ENCODE measurements at regions not wholly inside any gene's neighbourhood (a gene's known extent, or its start where the extent isn't known, plus 50 kb on each side); places are given as distances from the start of the nearest gene placed in this dataset.
"Not testable (repeated sequence)": the region's sequence is repeated elsewhere in the genome, so short reads cannot be mapped to it uniquely, and the experiment has no call there.

DNA sequence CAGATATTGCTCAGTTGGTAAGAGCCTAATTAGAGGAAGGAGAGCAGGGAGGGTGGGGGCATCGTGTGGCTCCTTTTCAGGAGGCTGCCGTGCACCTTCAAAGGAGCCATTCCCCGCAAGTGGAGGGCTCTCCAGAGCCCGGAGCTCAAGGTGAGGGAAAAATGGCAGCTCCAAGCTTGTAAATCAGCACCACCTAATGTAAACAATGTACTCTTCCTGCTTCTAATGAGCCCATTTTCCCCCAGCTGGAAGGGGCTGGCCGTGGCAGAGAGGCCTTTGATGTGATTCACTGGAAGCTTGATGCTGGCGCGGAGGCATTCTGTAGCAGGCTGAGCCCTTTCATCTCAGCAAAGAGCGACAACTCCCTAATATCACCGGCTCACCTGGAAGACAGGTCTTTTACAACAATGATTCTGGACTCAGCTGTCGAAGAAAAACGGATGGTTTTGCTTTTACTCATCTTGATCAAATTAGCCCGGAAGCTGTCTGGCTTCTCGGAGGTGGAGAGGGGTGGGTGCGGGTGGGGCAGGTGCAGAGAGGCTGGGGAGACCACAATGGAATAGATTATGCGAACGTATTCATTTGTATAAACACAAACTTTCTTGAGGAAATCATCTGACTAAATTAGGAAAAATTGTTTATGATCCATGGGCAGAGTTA is 112.5 kb downstream of the RRAGC start:
- DNase-seq = no peak

DNA sequence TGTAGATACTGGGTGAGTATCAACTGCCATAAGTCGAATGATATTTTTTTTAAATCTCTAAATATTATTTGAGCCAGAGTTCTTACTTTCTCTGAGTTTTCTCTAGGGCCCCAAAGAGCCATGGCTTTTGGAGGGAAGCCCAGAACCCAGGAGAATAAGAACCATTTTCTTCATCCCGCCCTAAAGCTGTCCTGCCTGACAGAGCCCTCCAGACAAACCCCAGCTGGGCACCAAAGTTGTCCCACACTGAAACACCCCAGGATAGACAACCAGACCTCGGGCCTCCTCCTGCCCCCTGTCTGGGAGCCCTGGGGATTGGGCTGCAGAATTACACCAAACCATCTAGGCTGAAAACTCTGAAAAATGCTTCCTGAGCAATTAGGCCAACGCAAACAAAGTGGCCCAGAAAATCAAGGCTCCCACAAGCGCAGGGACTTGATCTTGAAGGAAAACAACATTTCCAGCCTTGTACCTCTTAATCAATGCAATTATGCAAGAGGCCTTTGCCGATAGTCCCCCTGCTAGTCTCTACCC is 113.1 kb downstream of the RRAGC start:
- no peak for DNase-seq

DNA sequence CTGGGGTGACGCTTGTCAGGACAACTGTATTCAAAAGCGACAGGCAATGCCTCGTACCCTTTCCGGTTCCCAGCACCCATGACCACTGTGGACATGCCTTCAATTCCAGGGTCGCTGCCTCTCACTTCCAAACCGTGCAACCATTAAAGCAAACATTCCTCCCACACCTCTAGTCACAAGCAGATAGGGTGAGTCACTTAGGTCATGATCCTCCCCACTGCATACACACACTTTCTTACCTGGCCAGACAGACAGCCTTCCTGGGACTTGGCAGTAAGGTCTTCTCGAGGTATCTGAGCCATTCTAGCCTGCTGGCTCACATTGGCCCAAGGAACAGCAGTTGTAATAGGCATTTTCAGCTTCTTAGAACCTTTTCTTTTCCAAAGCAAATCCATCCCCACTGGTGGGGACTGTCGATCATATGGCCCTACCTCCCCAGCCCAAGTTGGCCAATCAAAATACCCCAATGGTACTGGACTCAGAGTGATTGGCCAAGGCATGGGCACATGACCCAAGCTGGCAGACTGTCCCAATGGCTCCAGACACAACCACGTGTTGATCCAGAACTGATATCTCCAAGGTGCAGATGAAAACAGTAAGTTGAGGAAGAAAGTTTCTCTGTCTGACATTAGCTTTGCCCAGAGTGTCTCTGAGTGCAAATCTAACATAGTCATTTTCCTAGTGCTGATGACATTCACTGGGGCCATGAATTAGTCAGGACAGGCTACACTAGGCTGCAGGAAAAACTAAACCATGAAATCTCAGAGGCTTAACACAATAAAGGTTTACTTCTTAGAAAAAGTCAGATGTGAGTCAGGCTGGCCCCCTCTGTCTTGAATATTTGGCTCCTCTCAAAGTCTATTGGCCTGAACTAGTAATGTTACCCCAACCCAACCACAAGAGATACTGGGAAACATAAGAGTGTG is 113.8 kb downstream of the RRAGC start:
- DNase-seq = no peak

DNA sequence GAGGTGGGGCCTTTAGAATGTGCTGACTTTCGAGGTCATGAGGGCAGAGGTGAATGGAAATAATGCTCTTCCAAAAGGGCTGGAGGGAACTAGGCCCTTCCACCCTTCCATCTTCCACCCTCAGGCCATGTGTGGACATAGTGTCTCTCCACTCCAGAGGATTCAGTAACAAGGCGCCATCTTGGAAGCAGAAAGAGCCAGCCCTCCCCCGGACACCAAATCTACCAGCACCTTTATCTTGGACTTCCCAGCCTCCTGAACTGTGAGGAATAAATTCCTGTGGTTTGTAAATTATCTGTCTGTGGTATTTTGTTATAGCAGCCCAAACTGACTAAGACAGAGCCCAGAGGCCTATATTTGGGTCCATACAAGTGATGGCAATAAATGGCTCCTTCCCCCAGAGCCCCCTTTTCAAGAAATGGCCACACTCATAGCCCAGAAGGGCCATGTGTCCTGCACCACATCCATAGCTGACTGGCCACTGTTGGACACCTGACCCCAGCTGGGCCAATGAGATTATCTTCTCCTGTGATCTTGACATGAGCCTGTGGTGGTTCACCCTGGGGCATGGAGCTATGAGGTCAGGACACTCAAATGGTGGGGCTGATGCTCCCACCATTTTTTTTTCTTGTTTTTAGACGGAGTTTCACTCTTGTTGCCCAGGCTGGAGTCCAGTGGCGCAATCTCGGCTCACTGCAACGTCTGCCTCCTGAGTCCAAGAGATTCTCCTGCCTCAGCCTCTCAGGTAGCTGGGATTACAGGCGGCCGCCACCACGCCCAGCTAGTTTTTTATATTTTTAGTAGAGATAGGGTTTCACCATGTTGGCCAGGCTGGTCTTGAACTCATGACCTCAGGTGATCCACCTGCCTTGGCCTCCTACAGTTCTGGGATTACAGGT is 114.9 kb downstream of the RRAGC start:
- DNase-seq = no peak

DNA sequence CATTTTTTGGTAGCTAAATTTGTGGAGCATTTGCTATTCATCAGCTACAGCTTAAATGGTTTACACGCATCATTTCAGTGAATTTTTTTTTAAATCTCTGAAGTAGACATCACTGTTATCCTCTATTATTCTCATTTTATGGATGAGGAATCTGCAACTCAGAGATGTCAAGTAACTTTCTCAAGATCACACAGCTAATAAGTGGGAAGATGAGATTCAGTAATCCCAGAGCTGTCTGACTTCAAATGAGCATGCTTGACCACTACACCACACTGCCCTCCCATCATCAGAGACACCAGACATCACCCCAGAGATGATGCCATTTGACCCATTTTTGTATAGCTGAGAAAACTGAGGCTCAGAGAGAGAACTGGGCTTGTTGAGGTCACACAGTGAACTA is 116.4 kb downstream of the RRAGC start:
- DNase-seq = no peak

DNA sequence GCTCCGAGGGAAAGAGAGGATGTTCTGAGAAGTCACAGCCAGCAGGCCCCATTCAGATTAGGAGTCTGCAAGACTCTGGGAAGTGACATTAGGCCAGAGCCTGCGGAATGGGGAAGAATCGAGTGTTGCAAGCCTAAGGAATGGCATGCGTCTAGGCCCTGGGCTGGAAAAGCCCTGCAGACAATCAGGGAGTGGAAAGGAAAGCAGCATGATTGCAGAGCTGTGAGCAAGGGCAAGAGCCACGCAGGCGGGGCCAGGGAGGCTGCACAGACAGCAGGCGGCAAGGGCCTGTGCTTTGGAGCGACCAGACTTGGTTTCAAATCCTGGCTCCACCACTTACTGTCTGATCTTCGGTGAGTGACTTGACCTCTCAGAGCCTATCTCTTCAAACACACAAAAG is 118.2 kb downstream of the RRAGC start:
- no peak for DNase-seq

DNA sequence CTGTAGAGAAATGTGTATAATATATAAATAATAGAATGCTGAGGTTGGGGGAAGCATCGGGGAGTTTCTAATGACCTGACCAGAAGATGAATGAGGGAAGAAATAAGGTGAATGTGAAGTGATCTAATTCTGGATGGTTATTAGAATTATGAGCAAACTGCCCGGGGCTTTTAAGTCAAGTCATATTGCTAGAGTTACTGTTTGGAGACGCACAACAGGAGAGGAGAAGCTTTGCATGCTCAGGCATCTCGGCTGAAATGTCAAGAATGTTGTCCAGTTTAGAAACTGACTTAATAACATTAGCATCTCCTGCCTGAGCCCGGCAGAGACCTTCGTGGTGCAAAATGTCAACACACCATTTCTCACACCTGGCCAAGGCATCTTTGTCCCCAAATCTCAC is 119.1 kb downstream of the RRAGC start:
- no peak for DNase-seq

DNA sequence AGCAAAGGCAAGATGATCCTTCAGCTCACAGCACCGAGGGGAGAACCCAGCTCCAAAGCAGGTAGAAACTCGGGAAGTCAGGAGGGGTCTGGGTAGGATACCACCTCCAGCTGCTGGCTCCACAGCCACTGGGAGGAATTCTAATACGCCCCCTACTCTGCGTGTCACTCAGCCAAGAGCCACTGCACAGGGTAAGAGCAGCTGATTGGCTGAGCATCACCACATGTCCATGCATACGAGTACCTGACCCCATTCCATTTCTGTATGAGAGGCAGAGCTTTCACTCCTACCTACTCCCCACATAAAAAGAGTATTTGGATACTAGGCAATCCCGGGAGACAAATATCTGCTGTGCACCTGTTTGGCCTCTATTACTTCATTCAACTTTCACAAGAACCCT is 121.4 kb downstream of the RRAGC start:
- DNase-seq = no peak

DNA sequence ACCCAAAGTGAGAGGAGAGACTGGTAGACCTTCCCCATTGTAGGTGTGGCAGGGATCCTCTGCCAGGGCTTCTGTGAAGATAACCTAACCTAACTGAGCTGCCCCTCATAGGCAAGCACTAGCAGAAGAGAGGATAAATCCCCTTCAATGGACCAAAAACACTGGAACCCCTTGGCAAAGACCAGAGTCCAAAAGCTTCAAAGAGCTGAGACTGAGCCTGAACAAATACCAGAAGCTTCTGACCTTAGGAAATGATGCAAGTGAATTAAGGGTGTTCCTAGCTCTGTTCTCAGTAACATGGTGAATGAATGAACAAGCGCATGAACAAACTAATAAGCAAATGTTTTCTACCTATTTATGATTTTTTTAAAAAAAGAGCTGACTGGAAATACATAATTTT is 123.2 kb downstream of the RRAGC start:
- DNase-seq = no peak

DNA sequence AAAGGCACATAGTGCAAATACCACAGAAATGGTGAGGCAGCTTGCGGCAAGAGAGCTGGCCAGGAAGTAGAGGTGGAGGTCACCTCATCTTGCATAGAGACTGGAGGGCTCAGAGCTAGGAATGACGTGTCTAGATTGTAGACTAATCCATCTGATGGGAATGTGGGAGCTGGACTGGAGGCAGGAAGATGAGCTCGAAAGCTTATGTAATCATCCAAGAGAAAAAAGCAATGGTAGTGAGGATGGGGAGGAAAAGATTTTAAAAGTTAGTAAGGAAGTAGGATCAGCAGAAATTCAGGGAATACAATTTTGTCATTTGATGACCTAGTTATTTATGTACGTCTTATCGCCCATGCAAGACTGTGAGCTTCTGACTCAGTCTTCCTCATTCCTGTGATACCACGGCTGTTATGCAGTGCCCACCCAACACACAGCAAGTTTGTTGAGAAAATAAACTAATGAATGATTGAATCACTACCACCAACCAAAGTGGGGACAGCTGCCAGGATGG is 123.9 kb downstream of the RRAGC start:
- DNase-seq = no peak

DNA sequence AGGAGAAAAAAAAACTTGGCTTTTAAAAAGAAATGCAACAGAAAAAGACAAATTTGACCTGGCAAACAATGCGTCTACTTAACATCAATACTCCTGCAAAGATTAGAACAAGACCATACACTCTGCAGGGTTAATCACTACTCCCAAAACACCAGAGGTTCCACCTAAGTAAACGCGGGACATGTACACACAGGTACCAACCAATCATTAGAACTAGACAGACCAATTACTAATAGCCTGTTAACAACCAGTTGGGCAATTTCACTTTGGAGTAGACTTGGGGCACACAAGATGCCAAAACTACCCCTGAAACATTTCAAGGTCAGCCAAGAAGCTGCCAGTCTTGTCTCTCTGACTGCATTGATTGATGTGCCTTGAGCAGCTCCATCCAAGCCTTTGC is 125.8 kb downstream of the RRAGC start:
- DNase-seq = no peak

DNA sequence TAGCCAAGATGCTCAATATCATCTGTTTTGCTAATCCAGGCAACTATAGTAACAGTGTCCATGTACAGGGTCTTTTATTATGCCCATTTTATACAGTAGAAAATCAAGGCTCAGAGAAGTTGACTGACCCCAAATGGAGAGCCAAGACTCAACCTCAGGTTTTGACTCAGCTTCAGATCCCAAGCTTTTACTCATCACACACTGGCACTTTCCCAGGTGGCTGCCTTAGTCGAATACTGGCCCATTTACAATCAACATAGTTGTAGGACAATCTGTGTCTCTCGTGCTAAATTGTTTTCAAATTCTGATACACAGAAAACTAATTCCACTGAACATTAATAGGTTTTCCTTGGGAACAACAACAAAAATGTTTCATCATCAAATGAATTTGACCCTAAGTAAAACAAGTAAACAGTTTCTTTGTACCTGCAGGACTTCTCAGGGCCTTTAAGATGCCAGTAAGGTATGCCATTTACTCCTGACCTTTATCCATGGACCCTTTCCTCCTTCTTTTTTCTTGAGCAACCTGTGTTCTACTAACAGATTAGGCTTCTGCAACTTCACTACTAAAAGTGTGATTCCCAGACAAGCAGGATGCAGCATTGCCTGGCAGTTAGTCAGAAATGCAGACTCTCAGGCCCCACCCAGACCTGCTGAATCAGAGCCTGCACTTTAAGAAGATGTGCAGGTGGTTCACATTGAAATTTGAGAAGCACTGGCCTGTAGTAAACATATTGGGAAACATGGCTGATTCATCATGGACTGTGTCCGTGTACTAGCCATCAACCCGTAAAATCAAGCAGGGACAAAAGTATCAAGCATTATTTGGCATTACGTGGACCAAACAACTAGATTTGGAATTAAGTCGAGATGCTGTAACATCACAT is 128.8 kb downstream of the RRAGC start:
- DNase-seq = no peak

DNA sequence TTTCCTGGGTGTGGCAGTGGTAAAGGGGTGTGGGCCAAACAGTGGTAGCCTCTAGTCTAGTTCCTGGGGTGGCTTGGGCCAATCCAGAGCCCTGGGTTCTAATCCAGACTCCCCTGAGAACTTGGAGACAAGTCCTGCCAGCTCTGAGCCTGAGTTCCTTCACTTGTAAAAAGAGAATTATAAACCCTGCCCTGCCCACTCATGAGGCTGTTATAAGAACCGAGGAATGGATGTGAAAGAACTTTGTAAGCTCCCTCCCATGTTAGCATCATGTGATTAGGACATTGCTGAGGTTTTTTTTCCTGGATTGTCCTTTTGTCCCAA is 131.0 kb downstream of the RRAGC start:
- no peak for DNase-seq

DNA sequence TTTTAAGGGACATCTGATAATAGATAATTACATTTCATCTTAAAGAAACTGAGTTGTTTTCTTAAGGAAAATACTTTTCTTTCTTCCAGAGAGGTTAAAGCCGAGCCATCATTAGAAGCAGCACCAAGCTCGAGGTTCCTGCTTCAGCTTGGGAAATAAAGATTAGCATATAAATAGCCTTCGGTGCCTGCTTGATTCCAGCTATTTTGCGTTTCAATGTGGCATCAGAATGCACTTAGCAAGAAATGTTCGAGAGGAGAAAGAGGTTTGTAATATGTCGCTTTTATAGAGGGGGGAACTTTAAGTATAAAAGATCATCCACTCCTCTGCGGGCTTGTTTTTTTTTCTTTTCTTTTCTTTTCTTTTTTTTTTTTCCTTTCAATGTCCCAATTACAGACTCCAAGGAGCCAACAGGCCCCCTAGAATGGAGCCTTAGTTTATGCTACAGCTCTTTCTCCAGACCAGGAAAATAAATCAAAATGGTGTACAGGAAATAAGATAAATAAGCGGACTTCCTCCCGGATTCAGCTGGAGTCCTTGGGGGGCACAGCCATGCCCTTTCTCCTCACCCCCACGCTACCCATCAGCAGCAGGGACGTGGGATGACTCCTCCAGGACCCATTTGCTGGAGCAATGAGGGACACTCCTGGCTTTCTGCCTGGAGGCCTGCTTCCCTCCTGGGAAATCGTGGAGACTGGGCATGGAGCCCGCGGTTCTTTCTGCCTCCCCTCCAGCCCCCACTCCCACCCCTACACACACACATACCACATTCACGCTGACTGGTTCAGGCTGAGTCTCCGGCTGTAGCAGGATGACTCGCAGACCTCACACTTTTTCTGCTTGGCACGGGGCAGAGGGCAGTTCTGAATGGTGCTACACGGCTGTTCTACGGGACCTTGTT is 131.6 kb downstream of the RRAGC start:
- peak; percentile 24 for DNase-seq

DNA sequence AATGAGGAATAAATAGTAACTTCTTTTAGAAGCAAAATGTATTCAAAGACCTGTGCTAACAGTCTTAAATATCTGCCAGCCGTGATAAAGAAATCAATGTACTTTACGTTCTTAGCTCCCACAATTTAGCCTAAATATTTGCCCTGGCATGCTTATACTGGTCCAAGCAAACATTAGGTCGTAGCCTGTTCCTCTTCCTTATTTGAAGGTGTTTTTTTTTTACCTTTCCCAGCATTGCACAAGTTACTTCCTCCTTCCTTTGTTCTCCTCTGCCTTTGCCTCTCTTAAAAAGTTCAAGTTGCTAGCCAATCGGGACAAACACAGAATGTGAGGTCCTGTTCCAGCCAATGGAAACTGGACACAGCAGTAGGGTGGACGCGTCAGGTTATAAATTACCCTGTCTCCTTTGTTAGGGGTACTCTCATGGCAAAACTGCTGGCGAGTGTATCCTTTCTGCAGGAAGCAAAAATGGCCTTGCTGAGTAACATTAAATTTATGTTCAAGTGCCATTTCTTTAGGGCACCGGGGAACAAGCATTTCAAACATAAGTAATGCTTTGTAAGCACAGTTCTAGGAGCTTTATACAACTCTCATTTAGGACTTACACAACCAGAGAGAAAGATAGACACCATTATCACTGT is 134.1 kb downstream of the RRAGC start:
- DNase-seq = not testable (repeated sequence)

DNA sequence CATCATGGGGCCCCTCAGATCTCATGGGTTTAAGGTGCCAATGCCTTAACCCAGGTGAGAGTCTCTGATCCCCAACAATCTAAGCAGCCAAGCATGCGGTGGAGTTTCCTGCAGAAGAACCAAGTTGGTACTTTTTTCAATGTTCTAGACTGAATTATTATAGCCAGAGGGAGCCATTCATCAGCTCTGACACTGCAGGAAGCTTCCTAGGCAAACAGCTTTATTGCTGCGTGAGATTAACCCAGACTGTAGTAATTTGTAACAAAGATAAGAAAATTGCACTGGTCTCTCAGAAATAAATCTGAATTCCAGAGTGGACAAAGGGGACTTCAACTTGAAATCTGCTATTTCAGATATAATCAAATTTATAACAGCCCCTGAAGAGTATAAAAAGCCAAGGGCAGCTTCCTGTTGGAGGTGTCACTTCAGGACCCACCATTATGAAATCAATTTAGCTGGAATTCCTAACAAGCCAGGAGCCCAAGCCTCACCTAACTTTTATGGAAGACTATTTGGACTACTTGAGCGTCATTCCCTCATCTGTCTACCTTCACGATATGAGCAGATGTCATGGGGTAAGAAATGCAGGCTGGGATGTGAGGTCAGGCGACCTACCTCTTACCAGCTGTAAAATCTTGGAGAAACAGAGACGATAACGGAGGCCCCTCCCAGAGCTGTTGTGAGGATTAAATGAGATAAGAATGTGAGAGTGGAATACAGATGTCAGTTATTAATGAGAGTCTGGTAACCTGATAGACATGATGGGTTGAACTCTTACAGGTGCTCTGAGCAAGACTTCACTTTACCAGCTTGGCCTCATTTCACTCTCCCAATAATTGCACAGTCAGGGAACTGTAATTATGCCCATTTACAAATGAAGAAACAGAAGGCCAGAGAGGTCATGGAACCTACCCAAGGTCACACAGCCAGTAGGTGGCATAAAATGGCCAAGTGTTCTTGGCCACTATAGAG is 135.1 kb downstream of the RRAGC start:
- DNase-seq = no peak

DNA sequence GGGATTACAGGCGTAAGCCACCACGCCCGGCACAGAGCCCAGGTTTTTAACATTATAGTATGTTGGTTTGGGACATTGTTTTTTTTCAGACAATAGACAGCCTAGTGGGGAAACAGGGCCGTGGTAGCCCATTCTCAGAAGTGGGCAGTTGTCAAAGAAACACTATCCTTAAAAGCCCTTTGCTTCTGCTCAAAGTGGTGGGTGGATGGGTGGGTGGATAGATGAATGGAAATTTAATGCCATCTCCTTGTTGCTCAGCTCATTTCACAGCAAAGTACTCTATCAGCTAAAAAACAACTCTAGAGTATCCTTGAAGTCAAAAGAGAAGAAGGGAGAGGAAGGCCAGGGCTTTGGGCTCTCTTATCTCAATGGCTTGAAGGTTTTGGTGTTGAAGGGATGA is 137.8 kb downstream of the RRAGC start:
- DNase-seq = no peak

DNA sequence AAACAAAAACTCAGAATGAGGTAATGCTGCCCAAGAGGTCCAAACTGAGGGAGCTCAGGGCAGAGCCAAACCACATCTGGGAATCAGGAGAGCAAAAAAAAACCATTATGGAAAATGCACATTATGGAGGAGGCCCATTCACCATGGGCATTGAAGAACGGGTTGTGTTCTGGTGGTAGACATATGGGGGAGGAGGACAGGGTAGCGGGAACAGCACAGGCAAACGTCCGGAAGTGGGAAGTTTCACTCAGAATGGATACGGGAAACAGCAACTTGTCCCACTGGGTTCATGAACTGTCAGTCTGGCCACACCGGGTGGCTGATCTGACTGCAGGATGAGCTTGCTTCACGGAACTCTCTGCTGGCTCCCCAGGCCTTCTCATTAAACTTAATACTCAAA is 139.7 kb downstream of the RRAGC start:
- DNase-seq = no peak

DNA sequence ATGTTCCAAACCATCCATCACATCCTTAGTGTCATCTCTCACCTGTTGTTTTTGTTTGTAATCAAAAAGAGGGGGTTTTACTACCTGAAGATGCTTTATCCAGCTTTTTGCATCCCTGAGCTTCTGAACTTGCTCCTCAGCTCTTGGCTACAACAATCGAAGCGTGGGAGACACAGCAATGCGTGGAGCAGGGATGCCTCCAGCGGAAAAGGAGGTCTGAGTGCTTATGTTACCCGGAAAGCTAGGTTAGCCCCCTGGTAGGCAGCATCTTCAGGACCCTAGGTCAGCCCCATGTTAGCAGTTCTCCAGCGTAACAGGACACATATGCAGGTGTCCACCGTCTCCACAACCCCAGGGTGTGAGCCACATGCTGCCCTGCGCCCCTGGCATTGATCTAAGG is 141.5 kb downstream of the RRAGC start:
- no peak for DNase-seq

All from GOT3 (cell line).